Left lung (tissue), 4 donors: ENCODE measurements at regions not wholly inside any gene's neighbourhood (a gene's known extent, or its start where the extent isn't known, plus 50 kb on each side); places are given as distances from the start of the nearest gene placed in this dataset.

Experiments used
- ATAC-seq: fragments of 200-7000 bp; cut with Tn5 transposase; one replicate; pipeline ENCODE4 v1.9.1; 2020; ENCODE audit warnings: moderate library complexity
- DNase-seq, 4 donors: peaks; one replicate each; pipeline ENCODE4 v3.0.0-alpha.2; 2013 to 2020
- H3K27ac ChIP-seq, 2 donors: fragments of 200-600 bp; sonication (generic) in 1 of 2; one replicate each; pipeline versions ENCODE4 v1.5.0 to v1.8.0; 2020 to 2021
- H3K27me3 ChIP-seq, 2 donors: fragments of 200-600 bp; sonication (generic) in 1 of 2; one replicate each; pipeline versions ENCODE4 v1.5.0 to v1.8.0; 2020 to 2021
- H3K36me3 ChIP-seq, 2 donors: fragments of 200-600 bp; sonication (generic) in 1 of 2; one replicate each; pipeline versions ENCODE4 v1.5.0 to v1.8.0; 2020 to 2021
- H3K4me1 ChIP-seq, 2 donors: fragments of 200-600 bp; one replicate each; pipeline ENCODE4 v1.8.0; 2021
- H3K4me3 ChIP-seq, 2 donors: fragments of 200-600 bp; sonication (generic) in 1 of 2; one replicate each; pipeline versions ENCODE4 v1.5.0 to v1.8.0; 2020 to 2021; ENCODE audit warnings: mild to moderate bottlenecking in 1 of 2
- H3K9me3 ChIP-seq, 2 donors: fragments of 200-600 bp; sonication (generic) in 1 of 2; one replicate each; pipeline versions ENCODE4 v1.5.0 to v1.8.0; 2020 to 2021
- CTCF ChIP-seq, 2 donors: fragments of 200-600 bp; sonication (generic) in 1 of 2; IDR thresholded peaks; one replicate each; pipeline versions ENCODE4 v1.5.0 to v1.8.0; 2021; ENCODE audit warnings: antibody characterized with exemption in 2 of 2
- intact Hi-C, 2 donors: fragments of 100-400 bp; cut with DNase I; formaldehyde crosslinking; loops; one replicate each; pipeline versions ENCODE4 v1.11.2 to v1.14.2; 2022
- donor health status: DM: no; HTN: yes; CAD: no.
- donor health status: DM: no; HTN: no; CAD: no.

- Histone ChIP-seq H3K36me3 (peaks cover 0 to 51% of the 10 kb centered on the region in 2 donors), H3K4me1 (no peaks in the 10 kb centered on the region), H3K9me3 (no peaks in the 10 kb centered on the region), H3K4me3 (no peak overlapping the region), H3K27ac (no peak overlapping the region), H3K27me3 (no peaks in the 10 kb centered on the region)
- DNase-seq (no peak), ATAC-seq (peak; percentile 27)
- intact Hi-C loops: no loop called here
- no peak for TF ChIP-seq CTCF (IDR thresholded peaks at IDR 0.05)
Observed at GRCh38 chr1:77632216-77632615, 50.2 kb downstream of the ZZZ3 start.

- no peak for DNase-seq
- H3K36me3 ChIP-seq: peaks cover 0 to 51% of the 10 kb centered on the region in 2 donors
- intact Hi-C loops: no loop called here
- H3K4me1 ChIP-seq: no peaks in the 10 kb centered on the region
- peak; percentile 29 for ATAC-seq
- no peak overlapping the region for H3K27ac ChIP-seq
- H3K9me3 ChIP-seq: no peaks in the 10 kb centered on the region
- H3K4me3 ChIP-seq: no peak overlapping the region
- no peaks in the 10 kb centered on the region for H3K27me3 ChIP-seq
- TF ChIP-seq CTCF (IDR thresholded peaks at IDR 0.05): no peak
Observed at GRCh38 chr1:77631751-77632150, 50.7 kb downstream of the ZZZ3 start.

GRCh38 chr1:77631302-77631701, 51.2 kb downstream of the ZZZ3 start:
- intact Hi-C loops: no loop called here
- no peak for ATAC-seq
- TF ChIP-seq CTCF (IDR thresholded peaks at IDR 0.05): no peak

GRCh38 chr1:77627978-77628570, 54.4 kb downstream of the ZZZ3 start:
- DNase-seq: no peak

More at GRCh38 chr1:77631302-77631701, 51.2 kb downstream of the ZZZ3 start:
- H3K36me3 ChIP-seq: peaks cover 0 to 54% of the 10 kb centered on the region in 2 donors
- no peak overlapping the region for H3K27ac ChIP-seq
- no peaks in the 10 kb centered on the region for H3K4me1 ChIP-seq
- DNase-seq: no peak
- H3K4me3 ChIP-seq: no peak overlapping the region
- H3K9me3 ChIP-seq: no peaks in the 10 kb centered on the region
- no peaks in the 10 kb centered on the region for H3K27me3 ChIP-seq

GRCh38 chr1:77625250-77625649, 57.2 kb downstream of the ZZZ3 start:
- peaks cover 0 to 31% of the 10 kb centered on the region in 2 donors for H3K36me3 ChIP-seq
- no peak for TF ChIP-seq CTCF (IDR thresholded peaks at IDR 0.05)
- intact Hi-C loops: no loop called here
- no peak overlapping the region for H3K4me3 ChIP-seq
- H3K27ac ChIP-seq: no peak overlapping the region
- no peak for DNase-seq
- H3K4me1 ChIP-seq: no peaks in the 10 kb centered on the region
- no peaks in the 10 kb centered on the region for H3K9me3 ChIP-seq
- ATAC-seq: no peak
- no peaks in the 10 kb centered on the region for H3K27me3 ChIP-seq

More at GRCh38 chr1:77627978-77628570, 54.4 kb downstream of the ZZZ3 start:
- H3K4me3 ChIP-seq: no peak overlapping the region
- no peaks in the 10 kb centered on the region for H3K4me1 ChIP-seq
- no peak overlapping the region for H3K27ac ChIP-seq
- intact Hi-C loops: no loop called here
- H3K27me3 ChIP-seq: no peaks in the 10 kb centered on the region
- H3K9me3 ChIP-seq: no peaks in the 10 kb centered on the region
- no peak for TF ChIP-seq CTCF (IDR thresholded peaks at IDR 0.05)
- no peak for ATAC-seq
- peaks cover 0 to 45% of the 10 kb centered on the region in 2 donors for H3K36me3 ChIP-seq
